Sigmoid colon (tissue), 6 donors: ENCODE measurements at regions not wholly inside any gene's neighbourhood (a gene's known extent, or its start where the extent isn't known, plus 50 kb on each side); places are given as distances from the start of the nearest gene placed in this dataset.

Experiments used
- DNase-seq: peaks from one replicate; pipeline ENCODE4 v3.0.0-alpha.2; 2019
- H3K27ac ChIP-seq, 4 donors: fragments of 200-600 bp; sonication (generic); one replicate each; pipeline ENCODE4 v1.5.1; 2016 to 2019; ENCODE audit warnings: mild to moderate bottlenecking in 1 of 4
- H3K27me3 ChIP-seq, 3 donors: fragments of 200-600 bp; sonication (generic); one replicate each; pipeline ENCODE4 v1.5.1; 2019; ENCODE audit warnings: mild to moderate bottlenecking in 1 of 3
- H3K36me3 ChIP-seq, 4 donors: fragments of 200-600 bp; sonication (generic); one replicate each; pipeline ENCODE4 v1.5.1; 2016 to 2019
- H3K4me1 ChIP-seq, 4 donors: fragments of 200-600 bp; sonication (generic); one replicate each; pipeline ENCODE4 v1.5.1; 2017 to 2019
- H3K4me3 ChIP-seq, 4 donors: fragments of 200-600 bp; sonication (generic); one replicate each; pipeline ENCODE4 v1.5.1; 2017 to 2019; ENCODE audit warnings: mild to moderate bottlenecking in 2 of 4, moderate library complexity in 1 of 4
- H3K9me3 ChIP-seq, 4 donors: fragments of 200-600 bp in 3 of 4; sonication (generic) in 3 of 4; one replicate each; pipeline versions ENCODE4 v1.5.1 to v1.6.1; 2013 to 2019
- EP300 ChIP-seq, 4 donors: sonication (generic); formaldehyde crosslinking; IDR thresholded peaks; one replicate each; pipeline ENCODE4 v1.6.1; 2017; ENCODE audit warnings: antibody characterized with exemption in 4 of 4
- POLR2A ChIP-seq, 2 donors: fragments of 450-650 bp; IDR thresholded peaks; one replicate each; pipeline ENCODE4 v1.6.1; 2016; ENCODE audit warnings: antibody characterized with exemption in 2 of 2, mild to moderate bottlenecking in 2 of 2, moderate library complexity in 2 of 2
- POLR2AphosphoS5 ChIP-seq, 4 donors: sonication (generic); formaldehyde crosslinking; IDR thresholded peaks; one replicate each; pipeline ENCODE4 v1.6.1; 2017; ENCODE audit warnings: antibody characterized with exemption in 4 of 4
- WGBS, 2 donors: extraction: QIAGEN DNeasy Blood & Tissue Kit; methylation state at CpG; one replicate each; pipeline ENCODE4 v1.1.7; 2013; 5-methylcytosine and 5-hydroxymethylcytosine counted together
- intact Hi-C: fragments of 100-400 bp; cut with DNase I; formaldehyde crosslinking; loops from one replicate; pipeline ENCODE4 v1.15.1; 2023
- TF ChIP-seq, protein P1 (sequence below), 4 experiments: fragments of 450-650 bp in 3 of 4; fragments of 200-600 bp in 1 of 4; IDR thresholded peaks; one replicate each; pipeline ENCODE4 v1.5.1; 2016 to 2019; ENCODE audit warnings: antibody characterized with exemption in 4 of 4, mild to moderate bottlenecking in 3 of 4, moderate library complexity in 2 of 4
- donor health status: healthy with polysubstance abuse.
- donor health status: healthy.

DNA sequence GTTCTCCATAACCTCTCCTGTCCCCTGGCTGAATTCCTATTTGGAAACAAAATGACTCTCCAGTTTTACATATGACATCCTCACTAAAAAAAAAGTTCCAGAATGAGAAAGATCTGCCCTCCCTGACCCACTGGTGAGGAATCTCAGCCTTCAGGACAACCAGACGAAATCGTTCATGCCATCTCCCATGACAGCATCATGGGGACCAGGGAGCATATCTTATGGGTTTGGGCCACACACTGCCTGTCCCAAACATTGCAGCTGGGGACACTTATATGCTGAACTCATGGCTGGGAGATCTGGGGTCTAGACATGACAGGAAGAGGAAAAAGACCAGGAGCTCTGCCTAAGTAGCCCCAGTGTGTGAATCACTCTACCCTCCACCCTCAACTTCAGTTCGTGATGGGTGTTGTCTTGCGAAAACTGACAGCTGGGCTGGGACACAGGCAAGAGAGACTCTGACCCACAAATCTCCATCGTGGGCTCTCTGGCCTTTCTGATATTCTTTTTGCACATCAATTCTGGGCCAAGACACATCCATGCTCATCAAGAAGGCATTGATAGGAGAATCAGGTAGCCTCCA, 102.0 kb downstream of the ZNF280B start:
- no peak for DNase-seq
- TF ChIP-seq EP300 (IDR thresholded peaks at IDR 0.05): no peak
- TF ChIP-seq, protein P1, sequence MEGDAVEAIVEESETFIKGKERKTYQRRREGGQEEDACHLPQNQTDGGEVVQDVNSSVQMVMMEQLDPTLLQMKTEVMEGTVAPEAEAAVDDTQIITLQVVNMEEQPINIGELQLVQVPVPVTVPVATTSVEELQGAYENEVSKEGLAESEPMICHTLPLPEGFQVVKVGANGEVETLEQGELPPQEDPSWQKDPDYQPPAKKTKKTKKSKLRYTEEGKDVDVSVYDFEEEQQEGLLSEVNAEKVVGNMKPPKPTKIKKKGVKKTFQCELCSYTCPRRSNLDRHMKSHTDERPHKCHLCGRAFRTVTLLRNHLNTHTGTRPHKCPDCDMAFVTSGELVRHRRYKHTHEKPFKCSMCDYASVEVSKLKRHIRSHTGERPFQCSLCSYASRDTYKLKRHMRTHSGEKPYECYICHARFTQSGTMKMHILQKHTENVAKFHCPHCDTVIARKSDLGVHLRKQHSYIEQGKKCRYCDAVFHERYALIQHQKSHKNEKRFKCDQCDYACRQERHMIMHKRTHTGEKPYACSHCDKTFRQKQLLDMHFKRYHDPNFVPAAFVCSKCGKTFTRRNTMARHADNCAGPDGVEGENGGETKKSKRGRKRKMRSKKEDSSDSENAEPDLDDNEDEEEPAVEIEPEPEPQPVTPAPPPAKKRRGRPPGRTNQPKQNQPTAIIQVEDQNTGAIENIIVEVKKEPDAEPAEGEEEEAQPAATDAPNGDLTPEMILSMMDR (IDR thresholded peaks at IDR 0.05): no peak
- TF ChIP-seq POLR2A (IDR thresholded peaks at IDR 0.05): no peak
- no peak for TF ChIP-seq POLR2AphosphoS5 (IDR thresholded peaks at IDR 0.05)
- H3K9me3 ChIP-seq: no peaks in the 10 kb centered on the region
- H3K27ac ChIP-seq: no peak overlapping the region
- 65 to 73% methylated on average over 5 of the region's 5 CpGs for WGBS, 2 donors
- H3K36me3 ChIP-seq: no peaks in the 10 kb centered on the region
- intact Hi-C loops: no loop called here
- H3K4me1 ChIP-seq: no peaks in the 10 kb centered on the region
- peaks cover 0 to 19% (median 11%) of the 10 kb centered on the region in 3 donors for H3K27me3 ChIP-seq
- H3K4me3 ChIP-seq: no peak overlapping the region

DNA sequence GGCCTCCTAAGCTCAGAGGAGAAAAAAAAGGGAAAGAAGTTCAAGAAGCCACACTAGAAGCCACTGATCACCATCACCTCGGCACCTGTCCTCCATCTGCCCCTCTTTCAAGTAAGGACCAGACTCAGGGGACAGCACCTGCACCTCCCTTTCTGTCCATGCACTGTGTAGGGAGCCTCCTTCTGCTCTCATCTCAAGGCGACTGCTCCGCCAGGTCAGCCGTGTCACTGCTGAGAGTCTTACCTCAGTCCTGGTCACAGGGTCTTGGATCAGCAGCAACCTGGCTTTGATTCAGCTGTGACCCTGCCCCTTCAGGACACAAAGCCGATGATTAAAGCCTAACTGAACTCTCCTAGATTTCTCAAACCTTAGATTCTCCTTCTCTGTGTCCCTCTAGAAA, 101.5 kb downstream of the ZNF280B start:
- peaks cover 0 to 19% (median 11%) of the 10 kb centered on the region in 3 donors for H3K27me3 ChIP-seq
- WGBS, 2 donors: 66 to 69% methylated on average over 5 of the region's 5 CpGs
- no peak overlapping the region for H3K4me3 ChIP-seq
- intact Hi-C loops: no loop called here
- H3K27ac ChIP-seq: no peak overlapping the region
- DNase-seq: no peak
- TF ChIP-seq, protein P1 (IDR thresholded peaks at IDR 0.05): no peak
- no peak for TF ChIP-seq POLR2AphosphoS5 (IDR thresholded peaks at IDR 0.05)
- no peak for TF ChIP-seq EP300 (IDR thresholded peaks at IDR 0.05)
- TF ChIP-seq POLR2A (IDR thresholded peaks at IDR 0.05): no peak
- H3K9me3 ChIP-seq: no peaks in the 10 kb centered on the region
- no peaks in the 10 kb centered on the region for H3K36me3 ChIP-seq
- no peaks in the 10 kb centered on the region for H3K4me1 ChIP-seq

DNA sequence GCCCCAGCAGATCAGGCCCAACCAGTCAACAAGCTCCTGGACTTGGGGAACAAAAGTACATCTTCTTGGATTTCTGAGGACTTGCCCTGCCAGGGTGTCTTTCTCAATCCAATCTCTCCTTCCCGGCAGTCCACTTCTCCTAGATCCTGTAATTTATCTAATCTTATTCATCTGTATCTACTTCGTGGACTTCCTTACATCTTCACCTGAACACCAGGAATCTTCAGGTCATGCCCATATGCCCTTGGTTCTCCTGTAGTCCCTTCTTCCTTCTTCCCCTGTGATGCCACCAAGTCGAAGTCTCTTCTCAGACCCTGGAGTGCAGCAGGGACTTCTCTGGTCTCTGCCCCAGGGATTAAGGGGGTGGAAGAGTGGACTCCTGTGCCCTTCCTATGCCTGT, 100.3 kb downstream of the ZNF280B start:
- intact Hi-C loops: no loop called here
- peaks cover 0 to 22% (median 11%) of the 10 kb centered on the region in 3 donors for H3K27me3 ChIP-seq

DNA sequence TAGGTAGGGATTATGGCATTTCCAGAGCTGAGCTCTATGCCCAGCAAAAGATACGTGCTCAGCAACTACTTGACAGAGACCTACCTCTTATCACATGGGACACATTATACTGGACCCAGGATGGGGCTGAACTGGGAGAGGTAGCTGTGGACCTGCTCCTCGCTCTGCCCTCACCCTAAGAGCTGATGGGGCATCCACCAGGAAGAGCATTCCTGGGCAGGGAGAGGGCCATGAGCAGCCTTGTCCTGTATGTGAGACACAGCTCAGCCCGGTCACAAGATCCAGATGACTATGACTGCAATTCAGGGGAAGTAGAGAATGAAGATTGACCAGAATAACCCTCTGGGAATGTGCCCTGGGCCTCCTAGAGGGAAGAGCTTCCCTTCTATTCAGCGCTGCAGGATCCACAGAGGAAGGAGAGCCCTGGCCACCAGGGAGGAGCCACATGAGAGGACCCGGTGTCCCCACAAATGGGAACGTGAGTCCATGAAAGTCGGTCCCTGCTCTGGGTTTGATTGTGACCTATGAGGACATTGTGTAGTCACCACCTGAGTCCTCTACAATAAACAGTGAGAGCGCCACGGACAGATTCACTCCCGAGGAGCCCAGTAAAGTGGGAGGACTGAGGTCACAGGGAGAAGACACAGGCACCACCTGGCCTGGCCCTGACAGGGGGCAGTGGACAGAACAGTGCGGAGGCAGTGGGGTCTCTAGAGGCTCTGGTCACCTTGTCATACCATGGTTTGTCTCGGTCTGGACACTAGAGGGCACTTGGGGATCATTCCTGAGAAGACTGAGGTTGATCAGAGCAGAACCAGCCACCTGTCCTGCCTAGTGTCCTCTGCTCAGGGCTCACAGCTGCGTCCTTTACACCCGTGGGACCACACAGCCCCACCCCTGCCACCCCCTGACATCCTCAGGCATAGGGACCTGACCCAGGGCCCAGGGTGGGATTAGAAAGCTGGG, 99.5 kb downstream of the ZNF280B start:
- intact Hi-C loops: no loop called here

More for the DNA sequence above, 100.3 kb downstream of the ZNF280B start:
- 56 to 76% methylated on average over 3 of the region's 3 CpGs for WGBS, 2 donors
- Histone ChIP-seq H3K4me3 (no peak overlapping the region), H3K4me1 (no peaks in the 10 kb centered on the region), H3K9me3 (no peaks in the 10 kb centered on the region), H3K27ac (no peak overlapping the region), H3K36me3 (no peaks in the 10 kb centered on the region)
- DNase-seq: no peak
- TF ChIP-seq POLR2A (IDR thresholded peaks at IDR 0.05): no peak
- TF ChIP-seq POLR2AphosphoS5 (IDR thresholded peaks at IDR 0.05): no peak
- TF ChIP-seq, protein P1 (IDR thresholded peaks at IDR 0.05): no peak
- no peak for TF ChIP-seq EP300 (IDR thresholded peaks at IDR 0.05)

More for the DNA sequence above, 99.5 kb downstream of the ZNF280B start:
- WGBS, 2 donors: 47 to 53% methylated on average over 14 of the region's 14 CpGs
- H3K36me3 ChIP-seq: no peaks in the 10 kb centered on the region
- DNase-seq: no peak
- no peak overlapping the region for H3K27ac ChIP-seq
- H3K4me3 ChIP-seq: no peak overlapping the region
- H3K9me3 ChIP-seq: no peaks in the 10 kb centered on the region
- no peak for TF ChIP-seq POLR2A (IDR thresholded peaks at IDR 0.05)
- no peak for TF ChIP-seq POLR2AphosphoS5 (IDR thresholded peaks at IDR 0.05)
- no peak for TF ChIP-seq EP300 (IDR thresholded peaks at IDR 0.05)
- TF ChIP-seq, protein P1 (IDR thresholded peaks at IDR 0.05): no peak
- peaks cover 0 to 22% (median 11%) of the 10 kb centered on the region in 3 donors for H3K27me3 ChIP-seq
- no peaks in the 10 kb centered on the region for H3K4me1 ChIP-seq
